PC-9 (cell line): ENCODE measurements at regions not wholly inside any gene's neighbourhood (a gene's known extent, or its start where the extent isn't known, plus 50 kb on each side); places are given as distances from the start of the nearest gene placed in this dataset.

Experiments used
- EZH2 ChIP-seq: fragments of 200-600 bp; sonication (generic); IDR thresholded peaks from 2 replicates; pipeline ENCODE4 v1.8.0; 2017; ENCODE audit warnings: antibody characterized with exemption, low read depth
- TF ChIP-seq, protein P1 (sequence below): fragments of 200-600 bp; sonication (generic); conservative IDR thresholded peaks from 2 replicates; pipeline ENCODE4 v1.6.1; 2017; ENCODE audit warnings: mixed run types, antibody characterized with exemption, mild to moderate bottlenecking, moderate library complexity

DNA sequence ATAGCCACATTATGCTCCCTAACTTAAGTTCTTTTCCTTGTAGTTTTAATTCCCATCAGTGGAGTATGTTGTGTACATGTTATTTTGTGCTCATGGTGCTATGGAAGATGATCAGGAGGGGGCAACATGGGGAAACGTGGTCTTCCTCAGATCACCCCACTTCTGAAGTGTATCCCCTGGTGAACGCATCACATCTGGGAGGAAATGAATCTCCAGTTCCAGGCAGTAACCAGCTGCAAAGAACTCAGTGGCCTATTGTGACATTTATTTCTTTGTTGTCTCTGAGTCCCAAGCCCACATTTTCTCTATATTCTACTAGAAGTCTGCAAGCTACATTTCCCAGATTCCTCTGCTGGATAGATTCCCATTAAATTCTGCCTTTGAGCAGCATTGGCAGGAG is 217.0 kb downstream of the SATB1 start:
- TF ChIP-seq, protein P1, sequence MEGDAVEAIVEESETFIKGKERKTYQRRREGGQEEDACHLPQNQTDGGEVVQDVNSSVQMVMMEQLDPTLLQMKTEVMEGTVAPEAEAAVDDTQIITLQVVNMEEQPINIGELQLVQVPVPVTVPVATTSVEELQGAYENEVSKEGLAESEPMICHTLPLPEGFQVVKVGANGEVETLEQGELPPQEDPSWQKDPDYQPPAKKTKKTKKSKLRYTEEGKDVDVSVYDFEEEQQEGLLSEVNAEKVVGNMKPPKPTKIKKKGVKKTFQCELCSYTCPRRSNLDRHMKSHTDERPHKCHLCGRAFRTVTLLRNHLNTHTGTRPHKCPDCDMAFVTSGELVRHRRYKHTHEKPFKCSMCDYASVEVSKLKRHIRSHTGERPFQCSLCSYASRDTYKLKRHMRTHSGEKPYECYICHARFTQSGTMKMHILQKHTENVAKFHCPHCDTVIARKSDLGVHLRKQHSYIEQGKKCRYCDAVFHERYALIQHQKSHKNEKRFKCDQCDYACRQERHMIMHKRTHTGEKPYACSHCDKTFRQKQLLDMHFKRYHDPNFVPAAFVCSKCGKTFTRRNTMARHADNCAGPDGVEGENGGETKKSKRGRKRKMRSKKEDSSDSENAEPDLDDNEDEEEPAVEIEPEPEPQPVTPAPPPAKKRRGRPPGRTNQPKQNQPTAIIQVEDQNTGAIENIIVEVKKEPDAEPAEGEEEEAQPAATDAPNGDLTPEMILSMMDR = no peak
- TF ChIP-seq EZH2 = no peak
